Peyer's patch (tissue), 4 donors: ENCODE measurements at regions not wholly inside any gene's neighbourhood (a gene's known extent, or its start where the extent isn't known, plus 50 kb on each side); places are given as distances from the start of the nearest gene placed in this dataset.

ENCODE experiments used
- POLR2A ChIP-seq, 2 donors: fragments of 450-650 bp; IDR thresholded peaks; one replicate each; pipeline ENCODE4 v1.5.1; 2017; ENCODE audit warnings: antibody characterized with exemption in 2 of 2, mild to moderate bottlenecking in 2 of 2, moderate library complexity in 2 of 2
- TF ChIP-seq, protein P1 (sequence below), 6 experiments: fragments of 450-650 bp in 4 of 6; fragments of 200-600 bp in 2 of 6; sonication (generic) in 1 of 6; IDR thresholded peaks; one replicate each; pipeline ENCODE4 v1.5.1; 2017 to 2019; ENCODE audit warnings: antibody characterized with exemption in 6 of 6, mild to moderate bottlenecking in 3 of 6, moderate library complexity in 1 of 6

DNA sequence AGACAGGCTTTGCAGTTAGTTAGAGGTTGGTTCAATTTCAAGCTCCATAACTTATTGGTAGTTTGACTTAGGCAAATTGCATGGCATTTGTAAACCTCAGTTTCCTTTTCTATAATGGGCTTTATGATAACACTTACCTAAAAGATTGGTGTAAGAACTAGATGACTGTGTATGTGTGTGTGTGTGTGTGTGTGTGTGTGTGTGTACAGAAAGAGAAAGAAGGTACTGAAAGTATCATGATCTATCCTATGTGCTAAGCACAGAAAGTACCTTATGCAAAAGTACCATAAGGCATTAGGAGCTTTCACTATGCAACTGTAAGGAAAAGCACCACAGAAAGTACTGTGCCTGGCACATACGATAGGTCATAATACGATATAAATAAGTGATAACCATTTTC is 304.3 kb upstream of the KITLG start:
- TF ChIP-seq, protein P1, sequence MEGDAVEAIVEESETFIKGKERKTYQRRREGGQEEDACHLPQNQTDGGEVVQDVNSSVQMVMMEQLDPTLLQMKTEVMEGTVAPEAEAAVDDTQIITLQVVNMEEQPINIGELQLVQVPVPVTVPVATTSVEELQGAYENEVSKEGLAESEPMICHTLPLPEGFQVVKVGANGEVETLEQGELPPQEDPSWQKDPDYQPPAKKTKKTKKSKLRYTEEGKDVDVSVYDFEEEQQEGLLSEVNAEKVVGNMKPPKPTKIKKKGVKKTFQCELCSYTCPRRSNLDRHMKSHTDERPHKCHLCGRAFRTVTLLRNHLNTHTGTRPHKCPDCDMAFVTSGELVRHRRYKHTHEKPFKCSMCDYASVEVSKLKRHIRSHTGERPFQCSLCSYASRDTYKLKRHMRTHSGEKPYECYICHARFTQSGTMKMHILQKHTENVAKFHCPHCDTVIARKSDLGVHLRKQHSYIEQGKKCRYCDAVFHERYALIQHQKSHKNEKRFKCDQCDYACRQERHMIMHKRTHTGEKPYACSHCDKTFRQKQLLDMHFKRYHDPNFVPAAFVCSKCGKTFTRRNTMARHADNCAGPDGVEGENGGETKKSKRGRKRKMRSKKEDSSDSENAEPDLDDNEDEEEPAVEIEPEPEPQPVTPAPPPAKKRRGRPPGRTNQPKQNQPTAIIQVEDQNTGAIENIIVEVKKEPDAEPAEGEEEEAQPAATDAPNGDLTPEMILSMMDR (IDR thresholded peaks at IDR 0.05): no peak
- no peak for TF ChIP-seq POLR2A (IDR thresholded peaks at IDR 0.05)
